ENCODE measurements at regions not wholly inside any gene's neighbourhood (a gene's known extent, or its start where the extent isn't known, plus 50 kb on each side); places are given as distances from the start of the nearest gene placed in this dataset.

DNA sequence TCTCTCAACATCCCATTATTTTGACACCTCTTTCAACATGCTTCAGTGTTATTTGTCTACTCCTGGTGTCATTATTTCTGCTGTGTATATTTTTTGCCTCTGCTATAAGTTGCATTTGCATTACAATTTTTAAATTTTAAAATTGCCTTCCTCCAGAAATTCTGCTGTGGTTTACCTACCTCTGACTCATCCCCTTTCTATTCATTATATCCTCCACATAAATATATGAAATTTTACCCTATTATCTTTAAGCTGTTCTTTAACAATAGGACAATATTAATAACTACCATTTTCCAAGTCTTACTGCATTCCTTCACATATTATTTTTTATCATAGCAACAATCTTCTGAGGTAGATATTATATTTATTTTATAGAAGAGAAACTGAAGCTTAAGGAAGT is 178.1 kb upstream of the NRIP1 start:
- Histone ChIP-seq H3K4me3 (no peak overlapping the region), H3F3A (ENCODE audit: insufficient read depth) (no peaks in the 10 kb centered on the region), H3K36me3 (ENCODE audit: low read depth) (no peaks in the 10 kb centered on the region), H3K27ac (no peak overlapping the region), H3K4me2 (ENCODE audit: unreplicated experiment) (no peak overlapping the region), H2AFZ (no peak overlapping the region), H3K9me2 (ENCODE audit: insufficient read depth) (no peaks in the 10 kb centered on the region), H3K9me3 (ENCODE audit: low read depth) (no peaks in the 10 kb centered on the region), H3K4me1 (ENCODE audit: insufficient read depth) (0 out of 2 replicates have a peak, but pooled peaks cover 7% of the 10 kb centered on the region), H3K27me3 (replicated peaks; ENCODE audit: insufficient read depth) (no peaks in the 10 kb centered on the region), H3K79me2 (ENCODE audit: insufficient read depth) (no peaks in the 10 kb centered on the region), H3K9ac (no peak overlapping the region), H4K20me1 (ENCODE audit: insufficient read depth) (no peaks in the 10 kb centered on the region)
- DNase-seq = peak; percentile 6
- TF ChIP-seq EZH2phosphoT487 (IDR thresholded peaks at IDR 0.05; ENCODE audit: insufficient read depth, low read depth) (no peak), EZH2 (IDR thresholded peaks at IDR 0.05; ENCODE audit: insufficient read depth, poor library complexity, severe bottlenecking) (no peak)
- in situ Hi-C loops (cut with MboI) = no loop called here

DNA sequence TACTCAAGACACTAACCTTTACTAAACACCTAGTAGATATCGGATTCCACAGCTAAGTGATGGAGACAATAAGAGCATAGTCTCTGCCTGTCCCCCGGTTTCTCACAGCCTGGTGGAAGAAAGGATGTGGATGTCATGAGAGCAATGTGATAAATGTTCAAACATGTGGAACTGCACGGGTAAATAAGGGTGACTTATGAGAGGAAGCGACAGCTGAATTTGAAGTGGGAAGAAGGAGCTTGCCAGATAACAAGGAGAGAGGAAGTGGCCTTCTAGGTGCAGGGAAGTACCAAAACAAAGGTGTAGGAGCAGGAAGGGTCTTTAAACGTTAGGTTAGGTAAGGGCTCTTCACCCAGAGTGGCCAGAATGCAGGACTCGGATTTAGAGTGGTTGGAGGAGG is 178.6 kb upstream of the NRIP1 start:
- Histone ChIP-seq H3K9ac (no peak overlapping the region), H3K9me2 (ENCODE audit: insufficient read depth) (no peaks in the 10 kb centered on the region), H3K4me1 (ENCODE audit: insufficient read depth) (0 out of 2 replicates have a peak, but pooled peaks cover 7% of the 10 kb centered on the region), H4K20me1 (ENCODE audit: insufficient read depth) (no peaks in the 10 kb centered on the region), H3K27ac (no peak overlapping the region), H3K4me2 (ENCODE audit: unreplicated experiment) (no peak overlapping the region), H3K79me2 (ENCODE audit: insufficient read depth) (no peaks in the 10 kb centered on the region), H3K36me3 (ENCODE audit: low read depth) (no peaks in the 10 kb centered on the region), H3K4me3 (no peak overlapping the region), H3F3A (ENCODE audit: insufficient read depth) (no peaks in the 10 kb centered on the region), H3K27me3 (replicated peaks; ENCODE audit: insufficient read depth) (no peaks in the 10 kb centered on the region), H2AFZ (no peak overlapping the region), H3K9me3 (ENCODE audit: low read depth) (no peaks in the 10 kb centered on the region)
- DNase-seq = no peak
- TF ChIP-seq EZH2phosphoT487 (IDR thresholded peaks at IDR 0.05; ENCODE audit: insufficient read depth, low read depth) (no peak), EZH2 (IDR thresholded peaks at IDR 0.05; ENCODE audit: insufficient read depth, poor library complexity, severe bottlenecking) (no peak)
- in situ Hi-C loops (cut with MboI) = no loop called here
- WGBS, 2 experiments (ENCODE audit: low coverage in 1 of 2, low lambda C conversion rate in 2 of 2, missing lambda C conversion rate in 2 of 2) = 71% methylated on average over 6 of the region's 6 CpGs

DNA sequence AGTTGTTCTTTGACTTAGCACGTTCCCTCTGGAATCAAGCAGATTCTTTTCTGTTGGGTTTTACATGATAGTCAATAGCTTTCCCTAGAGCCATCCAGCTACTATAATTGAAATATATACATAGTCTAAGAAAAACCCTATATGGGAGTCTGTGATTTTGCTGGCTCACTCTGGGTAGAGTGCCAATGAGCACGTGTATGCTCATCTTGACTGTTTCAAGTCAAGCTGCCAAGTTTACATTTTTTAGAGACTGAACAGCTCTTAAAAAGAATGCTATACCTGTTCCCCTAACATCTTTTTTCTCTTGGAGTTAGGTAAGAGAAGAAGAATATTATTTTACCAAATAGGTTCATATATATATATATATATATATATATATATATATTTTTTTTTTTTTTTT is 182.8 kb upstream of the NRIP1 start:
- in situ Hi-C loops (cut with MboI) = no loop called here
- Histone ChIP-seq H2AFZ (no peak overlapping the region), H3K9me2 (ENCODE audit: insufficient read depth) (no peaks in the 10 kb centered on the region), H3K4me1 (ENCODE audit: insufficient read depth) (peaks cover 12% of the 10 kb centered on the region; the same call in 1 of the 2 replicates), H3K9me3 (ENCODE audit: low read depth) (no peaks in the 10 kb centered on the region), H3K79me2 (ENCODE audit: insufficient read depth) (no peaks in the 10 kb centered on the region), H3K4me3 (no peak overlapping the region), H3K36me3 (ENCODE audit: low read depth) (no peaks in the 10 kb centered on the region), H3K27ac (no peak overlapping the region), H3F3A (ENCODE audit: insufficient read depth) (no peaks in the 10 kb centered on the region), H4K20me1 (ENCODE audit: insufficient read depth) (no peaks in the 10 kb centered on the region), H3K27me3 (replicated peaks; ENCODE audit: insufficient read depth) (no peaks in the 10 kb centered on the region), H3K4me2 (ENCODE audit: unreplicated experiment) (no peak overlapping the region), H3K9ac (no peak overlapping the region)
- TF ChIP-seq EZH2 (IDR thresholded peaks at IDR 0.05; ENCODE audit: insufficient read depth, poor library complexity, severe bottlenecking) (no peak), EZH2phosphoT487 (IDR thresholded peaks at IDR 0.05; ENCODE audit: insufficient read depth, low read depth) (no peak)
- DNase-seq = peak; percentile 15
- WGBS, 2 experiments (ENCODE audit: low coverage in 1 of 2, low lambda C conversion rate in 2 of 2, missing lambda C conversion rate in 2 of 2) = 54 to 59% methylated on average over 2 of the region's 2 CpGs

DNA sequence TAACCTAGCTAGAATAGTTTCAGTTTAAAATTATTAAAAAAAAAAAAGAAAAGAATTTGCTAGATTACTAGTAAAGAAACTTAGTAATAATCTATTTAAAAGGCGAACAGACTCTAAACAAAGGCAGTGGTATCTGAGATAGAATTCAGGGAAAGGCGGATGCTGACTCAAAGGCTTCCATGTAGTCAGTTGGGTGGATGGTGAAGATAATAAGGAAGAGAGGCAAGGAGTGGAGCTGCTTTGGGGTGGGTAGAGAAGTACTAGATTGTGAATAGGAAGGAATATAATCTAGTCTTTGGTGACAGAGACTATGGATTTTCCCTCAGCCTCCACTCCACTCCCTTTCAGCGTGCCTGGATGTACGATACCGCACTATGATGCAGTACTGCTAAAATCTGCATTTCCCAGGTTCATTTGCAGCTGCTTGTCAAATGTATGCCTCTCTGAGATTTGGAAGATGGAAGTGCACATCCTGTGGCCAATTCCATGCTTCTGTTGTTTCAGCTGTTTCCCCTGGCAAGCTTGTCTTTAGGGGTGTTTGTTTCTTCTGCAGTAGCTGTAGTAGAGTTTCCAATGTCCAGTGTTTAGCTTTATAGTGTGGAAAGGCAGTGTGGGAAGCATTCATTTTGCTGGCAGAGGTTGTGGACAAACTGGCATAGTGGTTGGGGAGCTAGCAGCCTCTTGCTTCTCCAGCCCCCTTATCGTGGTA is 184.6 kb upstream of the NRIP1 start:
- H3F3A ChIP-seq (ENCODE audit: insufficient read depth) = no peaks in the 10 kb centered on the region
- H3K36me3 ChIP-seq (ENCODE audit: low read depth) = no peaks in the 10 kb centered on the region
- no peaks in the 10 kb centered on the region for H3K27me3 ChIP-seq (replicated peaks; ENCODE audit: insufficient read depth)
- TF ChIP-seq EZH2phosphoT487 (IDR thresholded peaks at IDR 0.05; ENCODE audit: insufficient read depth, low read depth) = no peak
- no peak for TF ChIP-seq EZH2 (IDR thresholded peaks at IDR 0.05; ENCODE audit: insufficient read depth, poor library complexity, severe bottlenecking)
- peaks cover 8% of the 10 kb centered on the region; the same call in 1 of the 2 replicates for H3K4me1 ChIP-seq (ENCODE audit: insufficient read depth)
- H3K9me2 ChIP-seq (ENCODE audit: insufficient read depth) = no peaks in the 10 kb centered on the region
- 95 to 97% methylated on average over 6 of the region's 6 CpGs for WGBS, 2 experiments (ENCODE audit: low coverage in 1 of 2, low lambda C conversion rate in 2 of 2, missing lambda C conversion rate in 2 of 2)
- H4K20me1 ChIP-seq (ENCODE audit: insufficient read depth) = no peaks in the 10 kb centered on the region
- no peak overlapping the region for H2AFZ ChIP-seq
- no peak overlapping the region for H3K4me2 ChIP-seq (ENCODE audit: unreplicated experiment)
- no peaks in the 10 kb centered on the region for H3K9me3 ChIP-seq (ENCODE audit: low read depth)
- H3K27ac ChIP-seq = no peak overlapping the region
- no peak overlapping the region for H3K9ac ChIP-seq
- H3K4me3 ChIP-seq = no peak overlapping the region
- no peaks in the 10 kb centered on the region for H3K79me2 ChIP-seq (ENCODE audit: insufficient read depth)
- no peak for DNase-seq
- in situ Hi-C loops (cut with MboI) = no loop called here
